A673 (cell line): ENCODE measurements at regions not wholly inside any gene's neighbourhood (a gene's known extent, or its start where the extent isn't known, plus 50 kb on each side); places are given as distances from the start of the nearest gene placed in this dataset.

Experiments used
- EZH2 ChIP-seq: fragments of 200-600 bp; sonication (generic); IDR thresholded peaks from 2 replicates; pipeline ENCODE4 v1.6.1; 2017; ENCODE audit warnings: borderline replicate concordance, low read depth, mild to moderate bottlenecking, mixed read lengths, antibody characterized with exemption, low read length; ENCODE audit not compliant: poor library complexity, severe bottlenecking
- TF ChIP-seq, protein P1 (sequence below): fragments of 300-800, 200-600 bp; sonication (generic); conservative IDR thresholded peaks from 2 replicates; pipeline ENCODE4 v1.5.1; 2017; ENCODE audit warnings: low read depth, mild to moderate bottlenecking, antibody characterized with exemption, low read length, moderate library complexity, mixed read lengths

DNA sequence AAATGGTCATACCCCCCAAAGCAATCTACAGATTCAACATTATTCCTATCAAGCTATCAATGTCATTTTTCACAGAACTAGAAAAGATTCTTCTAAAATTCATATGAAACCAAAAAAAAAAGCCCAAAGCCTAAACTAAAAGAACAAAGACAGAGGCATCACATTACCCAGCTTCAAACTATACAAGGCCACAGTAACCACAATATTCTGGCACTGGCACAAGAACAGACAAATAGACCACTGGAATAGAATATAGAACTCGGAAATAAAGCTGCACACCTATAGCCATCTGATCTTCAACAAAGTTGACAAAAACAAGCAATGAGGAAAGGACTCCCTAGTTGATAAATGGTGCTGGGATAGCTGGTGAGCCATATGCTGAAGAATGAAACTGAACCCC is 89.2 kb upstream of the PCED1B start:
- TF ChIP-seq, protein P1, sequence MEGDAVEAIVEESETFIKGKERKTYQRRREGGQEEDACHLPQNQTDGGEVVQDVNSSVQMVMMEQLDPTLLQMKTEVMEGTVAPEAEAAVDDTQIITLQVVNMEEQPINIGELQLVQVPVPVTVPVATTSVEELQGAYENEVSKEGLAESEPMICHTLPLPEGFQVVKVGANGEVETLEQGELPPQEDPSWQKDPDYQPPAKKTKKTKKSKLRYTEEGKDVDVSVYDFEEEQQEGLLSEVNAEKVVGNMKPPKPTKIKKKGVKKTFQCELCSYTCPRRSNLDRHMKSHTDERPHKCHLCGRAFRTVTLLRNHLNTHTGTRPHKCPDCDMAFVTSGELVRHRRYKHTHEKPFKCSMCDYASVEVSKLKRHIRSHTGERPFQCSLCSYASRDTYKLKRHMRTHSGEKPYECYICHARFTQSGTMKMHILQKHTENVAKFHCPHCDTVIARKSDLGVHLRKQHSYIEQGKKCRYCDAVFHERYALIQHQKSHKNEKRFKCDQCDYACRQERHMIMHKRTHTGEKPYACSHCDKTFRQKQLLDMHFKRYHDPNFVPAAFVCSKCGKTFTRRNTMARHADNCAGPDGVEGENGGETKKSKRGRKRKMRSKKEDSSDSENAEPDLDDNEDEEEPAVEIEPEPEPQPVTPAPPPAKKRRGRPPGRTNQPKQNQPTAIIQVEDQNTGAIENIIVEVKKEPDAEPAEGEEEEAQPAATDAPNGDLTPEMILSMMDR: no peak
- no peak for TF ChIP-seq EZH2
